ENCODE measurements at regions not wholly inside any gene's neighbourhood (a gene's known extent, or its start where the extent isn't known, plus 50 kb on each side); places are given as distances from the start of the nearest gene placed in this dataset.
A peak's percentile ranks its signal among the peaks of the same experiment; 100 is the strongest.

- WGBS, result 81% methylated on average over 1 of the region's 1 CpG
- Histone ChIP-seq H3K4me1 (replicated peaks) (no peaks in the 10 kb centered on the region), H3K27ac (no peak overlapping the region), H3K4me3 (no peak overlapping the region), H3K27me3 (replicated peaks; ENCODE audit: insufficient read depth) (no peaks in the 10 kb centered on the region), H3K36me3 (no peaks in the 10 kb centered on the region), H3K9me3 (no peaks in the 10 kb centered on the region)
- intact Hi-C loops (cut with DNase I), result loop anchor here (5.0 to 10.0 kb wide), 5 partner anchors 124 to 663 kb away; no protein-coding TSS in a partner anchor
- TF ChIP-seq POLR2AphosphoS5 (IDR thresholded peaks at IDR 0.05), result no peak
- no peak for TF ChIP-seq POLR2A (IDR thresholded peaks at IDR 0.05)
- TF ChIP-seq CTCF (IDR thresholded peaks at IDR 0.05), result no peak
- no peak for DNase-seq (ENCODE audit: low spot score)
These were observed 143.1 kb upstream of the CTAGE1 start for GRCh38 chr18:22560797-22561196.

- WGBS, result 5% methylated on average over 6 of the region's 6 CpGs
- intact Hi-C loops (cut with DNase I), result loop anchor here (5.0 to 10.0 kb wide), 5 partner anchors 122 to 666 kb away; no protein-coding TSS in a partner anchor
- Histone ChIP-seq H3K9me3 (no peaks in the 10 kb centered on the region), H3K4me3 (no peak overlapping the region), H3K27ac (no peak overlapping the region), H3K36me3 (no peaks in the 10 kb centered on the region), H3K4me1 (replicated peaks) (no peaks in the 10 kb centered on the region), H3K27me3 (replicated peaks; ENCODE audit: insufficient read depth) (no peaks in the 10 kb centered on the region)
- DNase-seq (ENCODE audit: low spot score), result peak; percentile 59
- TF ChIP-seq POLR2A (IDR thresholded peaks at IDR 0.05), result no peak
- TF ChIP-seq CTCF (IDR thresholded peaks at IDR 0.05), result peak; percentile 42 to 83 (median 77)
- TF ChIP-seq POLR2AphosphoS5 (IDR thresholded peaks at IDR 0.05), result peak; percentile 74
These were observed 145.5 kb upstream of the CTAGE1 start for GRCh38 chr18:22563164-22563583.

GRCh38 chr18:22564036-22564435, 146.3 kb upstream of the CTAGE1 start:
- intact Hi-C loops (cut with DNase I), result loop anchor here (5.0 to 10.0 kb wide), 5 partner anchors 121 to 667 kb away; no protein-coding TSS in a partner anchor
- WGBS, result 81% methylated on average over 2 of the region's 2 CpGs
- no peak overlapping the region for H3K27ac ChIP-seq
- TF ChIP-seq CTCF (IDR thresholded peaks at IDR 0.05) (no peak), POLR2AphosphoS5 (IDR thresholded peaks at IDR 0.05) (no peak), POLR2A (IDR thresholded peaks at IDR 0.05) (no peak)
- no peak overlapping the region for H3K4me3 ChIP-seq
- no peaks in the 10 kb centered on the region for H3K27me3 ChIP-seq (replicated peaks; ENCODE audit: insufficient read depth)
- H3K4me1 ChIP-seq (replicated peaks), result no peaks in the 10 kb centered on the region
- no peak for DNase-seq (ENCODE audit: low spot score)
- H3K36me3 ChIP-seq, result no peaks in the 10 kb centered on the region
- no peaks in the 10 kb centered on the region for H3K9me3 ChIP-seq

- no peak overlapping the region for H3K4me3 ChIP-seq
- no peaks in the 10 kb centered on the region for H3K4me1 ChIP-seq (replicated peaks)
- no peaks in the 10 kb centered on the region for H3K27me3 ChIP-seq (replicated peaks; ENCODE audit: insufficient read depth)
- intact Hi-C loops (cut with DNase I), result loop anchor here (10.0 kb wide), 1 partner anchor 118 kb away; no protein-coding TSS in a partner anchor
- H3K36me3 ChIP-seq, result no peaks in the 10 kb centered on the region
- TF ChIP-seq POLR2A (IDR thresholded peaks at IDR 0.05) (no peak), POLR2AphosphoS5 (IDR thresholded peaks at IDR 0.05) (no peak), CTCF (IDR thresholded peaks at IDR 0.05) (no peak)
- WGBS, result 73% methylated on average over 3 of the region's 3 CpGs
- DNase-seq (ENCODE audit: low spot score), result no peak
- H3K9me3 ChIP-seq, result no peaks in the 10 kb centered on the region
- no peak overlapping the region for H3K27ac ChIP-seq
These were observed 149.1 kb upstream of the CTAGE1 start for GRCh38 chr18:22566703-22567420.

- Histone ChIP-seq H3K9me3 (no peaks in the 10 kb centered on the region), H3K36me3 (no peaks in the 10 kb centered on the region), H3K4me3 (no peak overlapping the region), H3K27ac (no peak overlapping the region), H3K4me1 (replicated peaks) (no peaks in the 10 kb centered on the region), H3K27me3 (replicated peaks; ENCODE audit: insufficient read depth) (no peaks in the 10 kb centered on the region)
- intact Hi-C loops (cut with DNase I), result loop anchor here (10.0 kb wide), 1 partner anchor 117 kb away; no protein-coding TSS in a partner anchor
- TF ChIP-seq POLR2A (IDR thresholded peaks at IDR 0.05) (no peak), POLR2AphosphoS5 (IDR thresholded peaks at IDR 0.05) (no peak), CTCF (IDR thresholded peaks at IDR 0.05) (no peak)
- DNase-seq (ENCODE audit: low spot score), result no peak
These were observed 150.1 kb upstream of the CTAGE1 start for GRCh38 chr18:22567794-22568193.

Measured in prostate gland (tissue), 2 donors.